IMR-90 (cell line): ENCODE measurements at regions not wholly inside any gene's neighbourhood (a gene's known extent, or its start where the extent isn't known, plus 50 kb on each side); places are given as distances from the start of the nearest gene placed in this dataset.

Experiments
- ATAC-seq: fragments of 200-7000 bp; cut with Tn5 transposase; 2 replicates; pipeline ENCODE4 v1.9.1; 2020; ENCODE audit warnings: low read depth, mild to moderate bottlenecking, moderate library complexity
- BruUV-seq: library from RNA; stranded (reverse); fragments of 400-500 nt; replicated peaks from 2 replicates; lab custom pipeline; 2021; lab: Mats Ljungman, UMichigan
- CTCF ChIA-PET: fragments of 300-600 bp; formaldehyde crosslinking; extraction: SDS; loops from one replicate; lab custom pipeline; 2021; ENCODE audit warnings: antibody characterized with exemption; lab: Yijun Ruan, JAX
- POLR2A ChIA-PET: fragments of 300-600 bp; sonication (Branson Sonifier 250); formaldehyde crosslinking; loops from one replicate; lab custom pipeline; 2022; ENCODE audit warnings: antibody characterized with exemption; ENCODE audit not compliant: unreplicated experiment; lab: Charles Lee
- DNase-seq: peaks from one replicate; pipeline ENCODE4 v3.0.0; 2013
- H2AFZ ChIP-seq: replicated peaks from 2 replicates; pipeline ENCODE3; 2013; ENCODE audit warnings: low read length, mild to moderate bottlenecking; ENCODE audit not compliant: poor library complexity
- H2AK5ac ChIP-seq: 2 replicates; pipeline ENCODE4 v1.6.1; 2013; ENCODE audit warnings: low read depth, low read length, inconsistent platforms
- H2AK9ac ChIP-seq: replicated peaks from 2 replicates; pipeline ENCODE3; 2013; ENCODE audit warnings: mild to moderate bottlenecking, low read depth, low read length, moderate library complexity; ENCODE audit not compliant: poor library complexity
- H2BK120ac ChIP-seq: 2 replicates; pipeline ENCODE4 v1.6.1; 2013; ENCODE audit warnings: low read depth, low read length, inconsistent platforms
- H2BK15ac ChIP-seq: 3 replicates; pipeline ENCODE4 v1.6.1; 2013; ENCODE audit warnings: low read depth, low read length, inconsistent platforms
- H2BK20ac ChIP-seq: 2 replicates; pipeline ENCODE4 v1.6.1; 2013; ENCODE audit warnings: low read depth, mild to moderate bottlenecking, inconsistent platforms, low read length, moderate library complexity
- H2BK5ac ChIP-seq: 2 replicates; pipeline ENCODE4 v1.6.1; 2013; ENCODE audit warnings: mild to moderate bottlenecking, low read depth, low read length, inconsistent platforms; ENCODE audit not compliant: poor library complexity, severe bottlenecking
- H3K14ac ChIP-seq: replicated peaks from 2 replicates; pipeline ENCODE4 v1.6.1; 2013; ENCODE audit warnings: low read depth, low read length, inconsistent platforms
- H3K18ac ChIP-seq: 2 replicates; pipeline ENCODE4 v1.6.1; 2013; ENCODE audit warnings: low read depth, low read length, control low read depth
- H3K23ac ChIP-seq: 2 replicates; pipeline ENCODE4 v1.6.1; 2013; ENCODE audit warnings: low read depth, low read length, inconsistent platforms
- H3K27ac ChIP-seq: 2 replicates; pipeline ENCODE4 v1.5.1; 2013; ENCODE audit warnings: mild to moderate bottlenecking, control low read depth, low read length; ENCODE audit not compliant: insufficient read depth
- H3K27me3 ChIP-seq: 2 replicates; pipeline ENCODE4 v1.6.1; 2013; ENCODE audit warnings: low read length; ENCODE audit not compliant: control insufficient read depth, insufficient read depth
- H3K36me3 ChIP-seq: 2 replicates; pipeline ENCODE4 v1.6.1; 2013; ENCODE audit warnings: low read length, mixed read lengths; ENCODE audit not compliant: control insufficient read depth, insufficient read depth
- H3K4ac ChIP-seq: 2 replicates; pipeline ENCODE4 v1.6.1; 2013; ENCODE audit warnings: low read depth, low read length, inconsistent platforms
- H3K4me1 ChIP-seq: 2 replicates; pipeline ENCODE4 v1.6.1; 2013; ENCODE audit warnings: low read length, mixed read lengths; ENCODE audit not compliant: control insufficient read depth, insufficient read depth
- H3K4me2 ChIP-seq: 2 replicates; pipeline ENCODE4 v1.6.1; 2013; ENCODE audit warnings: low read depth, mild to moderate bottlenecking, control low read depth, low read length, moderate library complexity
- H3K4me3 ChIP-seq: 2 replicates; pipeline ENCODE4 v1.5.1; 2013; ENCODE audit warnings: low read depth, mild to moderate bottlenecking, control low read depth, low read length, moderate library complexity; ENCODE audit not compliant: insufficient read depth
- H3K56ac ChIP-seq: 2 replicates; pipeline ENCODE4 v1.6.1; 2013; ENCODE audit warnings: low read length, inconsistent platforms; ENCODE audit not compliant: insufficient read depth; ENCODE audit errors: extremely low read depth
- H3K79me1 ChIP-seq, 2 experiments: 2 replicates each; pipeline ENCODE4 v1.6.1; 2013; ENCODE audit warnings: low read length in 2 of 2, inconsistent platforms in 1 of 2, low read depth in 1 of 2
- H3K9ac ChIP-seq: 2 replicates; pipeline ENCODE4 v1.6.1; 2013; ENCODE audit warnings: low read depth, low read length, control low read depth
- H3K9me1 ChIP-seq: 2 replicates; pipeline ENCODE4 v1.6.1; 2013; ENCODE audit warnings: low read length, inconsistent platforms; ENCODE audit not compliant: insufficient read depth
- H3K9me3 ChIP-seq: 2 replicates; pipeline ENCODE4 v1.6.1; 2013; ENCODE audit warnings: low read length; ENCODE audit not compliant: control insufficient read depth, insufficient read depth
- H4K20me1 ChIP-seq: 2 replicates; pipeline ENCODE4 v1.6.1; 2013; ENCODE audit warnings: low read length, inconsistent platforms; ENCODE audit not compliant: insufficient read depth
- H4K5ac ChIP-seq: 2 replicates; pipeline ENCODE4 v1.6.1; 2013; ENCODE audit warnings: mild to moderate bottlenecking, low read depth, low read length, control low read depth
- H4K8ac ChIP-seq, 2 experiments: 2 replicates each; pipeline ENCODE4 v1.6.1; 2013; ENCODE audit warnings: low read depth in 2 of 2, low read length in 2 of 2, control low read depth in 1 of 2, inconsistent platforms in 1 of 2
- H4K91ac ChIP-seq: 2 replicates; pipeline ENCODE4 v1.6.1; 2013; ENCODE audit warnings: low read depth, low read length, inconsistent platforms; ENCODE audit not compliant: insufficient read depth
- SMC3 ChIP-seq: fragments of 150-350 bp; IDR thresholded peaks from 2 replicates; pipeline ENCODE4 v1.6.1; 2016; ENCODE audit warnings: low read depth, mild to moderate bottlenecking, antibody characterized with exemption, low read length, moderate library complexity
- USF2 ChIP-seq: fragments of 150-350 bp; IDR thresholded peaks from 2 replicates; pipeline ENCODE4 v1.6.1; 2017; ENCODE audit warnings: mild to moderate bottlenecking, antibody characterized with exemption, low read length, low read depth
- WGBS, 2 experiments: methylation state at CpG; one replicate each; pipeline versions ENCODE4 v1.1.5 to v1.1.7; 2013; ENCODE audit warnings: missing lambda C conversion rate in 2 of 2; ENCODE audit not compliant: insufficient read length in 1 of 2; ENCODE audit errors: extremely low coverage in 2 of 2; 5-methylcytosine and 5-hydroxymethylcytosine counted together
- dilution Hi-C: fragments of 300-500 bp; cut with HindIII; formaldehyde crosslinking; loops from one replicate; pipeline ENCODE4 v1.14.3; 2018; ENCODE audit warnings: low sequenced_read_pairs; ENCODE audit not compliant: unreplicated experiment
- in situ Hi-C: fragments of 300-500 bp; cut with MboI; formaldehyde crosslinking; loops from 3 replicates; pipeline ENCODE4 v1.14.3; 2019; ENCODE audit warnings: low sequenced_read_pairs, inconsistent platforms, mixed read lengths
- intact Hi-C: fragments of 100-400 bp; cut with micrococcal nuclease; formaldehyde crosslinking; loops from 2 replicates; pipeline ENCODE4 v1.10.0; 2022

GRCh38 chr11:44494785-44495184 lies 70.7 kb upstream of the CD82 start:
- Histone ChIP-seq H3K4me2 (no peak overlapping the region), H2AFZ (no peak overlapping the region), H3K9me1 (no peaks in the 10 kb centered on the region), H3K56ac (no peak overlapping the region), H2AK9ac (no peak overlapping the region), H3K4me1 (no peaks in the 10 kb centered on the region), H2AK5ac (no peak overlapping the region), H2BK5ac (no peak overlapping the region), H4K5ac (no peak overlapping the region), H3K9me3 (no peaks in the 10 kb centered on the region), H4K20me1 (no peaks in the 10 kb centered on the region), H3K27me3 (peaks cover 7% of the 10 kb centered on the region), H2BK20ac (no peak overlapping the region), H3K79me1 (no peaks in the 10 kb centered on the region), H4K91ac (no peak overlapping the region), H3K23ac (no peak overlapping the region), H4K8ac (no peak overlapping the region), H2BK15ac (no peak overlapping the region), H3K9ac (no peak overlapping the region), H3K4ac (no peak overlapping the region), H3K14ac (no peak overlapping the region), H3K18ac (no peak overlapping the region), H3K27ac (no peak overlapping the region), H3K36me3 (no peaks in the 10 kb centered on the region), H3K4me3 (no peak overlapping the region), H2BK120ac (no peak overlapping the region)
- WGBS, 2 experiments, result no CpG with 5 or more reads among the region's 2 CpGs
- DNase-seq (no peak), ATAC-seq (no peak)
- CTCF ChIA-PET, result no interaction called here
- no TSS peak for BruUV-seq
- POLR2A ChIA-PET, result no interaction called here
- dilution Hi-C loops, result no loop called here
- TF ChIP-seq USF2, result no peak
- no peak for TF ChIP-seq SMC3
- intact Hi-C loops, result no loop called here
- in situ Hi-C loops, result no loop called here
